ENCODE measurements at regions not wholly inside any gene's neighbourhood (a gene's known extent, or its start where the extent isn't known, plus 50 kb on each side); places are given as distances from the start of the nearest gene placed in this dataset.

DNA sequence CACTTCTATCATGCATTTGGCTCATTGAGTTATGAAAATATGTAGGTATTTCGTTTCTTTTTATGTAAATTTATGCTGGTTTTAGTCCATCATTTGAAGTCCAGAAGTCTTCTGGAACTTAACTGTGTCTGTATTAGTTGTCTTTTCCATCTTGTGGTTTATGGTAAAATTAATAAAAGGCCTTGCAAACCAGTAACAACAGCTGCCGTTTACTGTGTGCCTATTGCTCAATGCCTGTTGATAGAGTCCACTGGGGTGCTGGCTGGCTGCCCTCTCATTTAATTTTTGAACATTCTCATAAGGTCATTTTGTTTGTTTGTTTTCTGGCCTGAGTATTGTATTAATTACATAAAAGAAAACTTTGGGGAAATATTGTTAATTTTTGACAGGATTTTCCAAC, 98.0 kb downstream of the NAA11 start:
- no peak for DNase-seq
- Histone ChIP-seq H3K27me3 (replicated peaks) (no peaks in the 10 kb centered on the region), H3K4me3 (ENCODE audit: low read depth, low read length) (no peak overlapping the region), H3K36me3 (replicated peaks) (no peaks in the 10 kb centered on the region), H3K27ac (no peak overlapping the region)
- TF ChIP-seq, protein P1, sequence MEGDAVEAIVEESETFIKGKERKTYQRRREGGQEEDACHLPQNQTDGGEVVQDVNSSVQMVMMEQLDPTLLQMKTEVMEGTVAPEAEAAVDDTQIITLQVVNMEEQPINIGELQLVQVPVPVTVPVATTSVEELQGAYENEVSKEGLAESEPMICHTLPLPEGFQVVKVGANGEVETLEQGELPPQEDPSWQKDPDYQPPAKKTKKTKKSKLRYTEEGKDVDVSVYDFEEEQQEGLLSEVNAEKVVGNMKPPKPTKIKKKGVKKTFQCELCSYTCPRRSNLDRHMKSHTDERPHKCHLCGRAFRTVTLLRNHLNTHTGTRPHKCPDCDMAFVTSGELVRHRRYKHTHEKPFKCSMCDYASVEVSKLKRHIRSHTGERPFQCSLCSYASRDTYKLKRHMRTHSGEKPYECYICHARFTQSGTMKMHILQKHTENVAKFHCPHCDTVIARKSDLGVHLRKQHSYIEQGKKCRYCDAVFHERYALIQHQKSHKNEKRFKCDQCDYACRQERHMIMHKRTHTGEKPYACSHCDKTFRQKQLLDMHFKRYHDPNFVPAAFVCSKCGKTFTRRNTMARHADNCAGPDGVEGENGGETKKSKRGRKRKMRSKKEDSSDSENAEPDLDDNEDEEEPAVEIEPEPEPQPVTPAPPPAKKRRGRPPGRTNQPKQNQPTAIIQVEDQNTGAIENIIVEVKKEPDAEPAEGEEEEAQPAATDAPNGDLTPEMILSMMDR (IDR thresholded peaks at IDR 0.05; ENCODE audit: low read depth, low read length, missing control alignments) = no peak
- in situ Hi-C loops (cut with HindIII; ENCODE audit: low pct_ligation_motif_present, low sequenced_read_pairs) = no loop called here

DNA sequence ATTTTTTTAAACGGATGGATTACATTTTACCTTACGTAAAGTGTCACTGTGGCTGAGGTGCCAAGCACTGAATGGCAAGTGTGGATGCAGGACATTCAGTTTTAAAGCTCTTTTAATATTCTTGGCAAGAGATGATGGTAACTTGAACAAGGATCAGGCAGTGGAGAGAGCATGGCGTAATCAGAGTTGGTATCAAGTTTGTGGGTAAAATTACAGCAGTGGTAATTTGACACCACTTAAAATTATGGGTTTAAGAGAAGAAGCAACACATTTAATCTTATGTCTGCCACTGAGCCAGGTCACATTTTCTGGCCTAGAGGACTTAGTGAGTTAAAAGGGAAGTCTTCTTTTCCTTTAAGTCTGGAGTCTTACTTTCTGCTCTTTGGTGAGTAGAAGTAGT, 100.5 kb downstream of the NAA11 start:
- in situ Hi-C loops (cut with HindIII; ENCODE audit: low pct_ligation_motif_present, low sequenced_read_pairs) = no loop called here
- Histone ChIP-seq H3K4me3 (ENCODE audit: low read depth, low read length) (no peak overlapping the region), H3K27ac (no peak overlapping the region), H3K27me3 (replicated peaks) (no peaks in the 10 kb centered on the region), H3K36me3 (replicated peaks) (no peaks in the 10 kb centered on the region)
- no peak for DNase-seq
- TF ChIP-seq, protein P1 (IDR thresholded peaks at IDR 0.05; ENCODE audit: low read depth, low read length, missing control alignments) = no peak

DNA sequence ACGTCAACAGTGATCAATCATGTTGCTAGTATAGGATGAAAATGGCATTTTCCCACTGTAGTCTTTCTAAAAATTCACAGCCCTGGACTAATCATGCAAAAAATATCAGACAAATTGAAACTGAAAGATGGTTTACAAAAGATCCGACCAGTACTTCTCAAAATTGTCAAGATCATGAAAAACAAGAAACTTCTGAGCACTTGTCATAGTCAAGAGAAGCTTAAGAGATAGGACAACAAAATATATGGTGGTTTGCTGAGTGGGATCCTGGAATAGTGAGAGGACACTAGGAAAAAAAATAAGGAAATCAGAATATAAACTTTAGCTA, 101.1 kb downstream of the NAA11 start:
- no peak overlapping the region for H3K4me3 ChIP-seq (ENCODE audit: low read depth, low read length)
- in situ Hi-C loops (cut with HindIII; ENCODE audit: low pct_ligation_motif_present, low sequenced_read_pairs) = no loop called here
- no peak for DNase-seq
- no peaks in the 10 kb centered on the region for H3K36me3 ChIP-seq (replicated peaks)
- no peaks in the 10 kb centered on the region for H3K27me3 ChIP-seq (replicated peaks)
- no peak overlapping the region for H3K27ac ChIP-seq
- TF ChIP-seq, protein P1 (IDR thresholded peaks at IDR 0.05; ENCODE audit: low read depth, low read length, missing control alignments) = no peak

DNA sequence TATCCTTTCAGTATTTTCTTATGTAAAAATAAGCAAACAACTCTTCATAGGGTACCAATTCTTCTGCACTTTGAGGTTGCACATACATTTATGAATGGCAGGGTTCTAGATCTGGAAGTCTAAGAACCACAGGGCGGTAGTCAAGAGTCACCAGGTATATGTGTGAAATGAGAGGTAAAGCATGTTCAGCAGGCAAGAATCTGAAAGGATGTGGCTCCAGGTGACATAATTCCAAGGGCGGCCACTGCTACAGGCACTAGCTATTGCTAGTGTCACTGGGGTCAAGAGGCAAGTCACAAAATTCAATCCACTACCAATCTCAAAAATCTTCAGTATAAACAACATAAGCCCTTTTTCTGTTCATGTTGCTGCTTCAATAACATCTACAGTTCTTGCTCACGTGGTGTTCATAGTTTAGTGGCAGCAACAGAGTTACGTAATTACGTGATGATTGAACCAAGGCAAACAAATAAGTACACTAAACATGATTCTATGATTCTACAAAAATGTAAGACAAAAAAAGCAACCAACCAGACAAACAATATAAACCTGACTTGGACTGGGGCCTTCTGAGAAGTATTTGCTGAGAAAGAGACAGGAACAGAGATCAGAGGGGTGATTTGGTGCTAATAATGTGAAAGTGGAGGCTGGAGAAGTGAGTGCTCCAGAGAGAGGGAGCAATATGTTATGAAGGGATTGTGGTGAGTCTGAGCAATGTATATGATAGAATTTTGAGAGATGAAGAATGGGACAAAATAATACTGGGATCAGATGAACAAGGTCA, 101.7 kb downstream of the NAA11 start:
- H3K4me3 ChIP-seq (ENCODE audit: low read depth, low read length) = no peak overlapping the region
- TF ChIP-seq, protein P1 (IDR thresholded peaks at IDR 0.05; ENCODE audit: low read depth, low read length, missing control alignments) = no peak
- in situ Hi-C loops (cut with HindIII; ENCODE audit: low pct_ligation_motif_present, low sequenced_read_pairs) = no loop called here
- H3K27me3 ChIP-seq (replicated peaks) = no peaks in the 10 kb centered on the region
- no peaks in the 10 kb centered on the region for H3K36me3 ChIP-seq (replicated peaks)
- no peak for DNase-seq
- H3K27ac ChIP-seq = no peak overlapping the region

DNA sequence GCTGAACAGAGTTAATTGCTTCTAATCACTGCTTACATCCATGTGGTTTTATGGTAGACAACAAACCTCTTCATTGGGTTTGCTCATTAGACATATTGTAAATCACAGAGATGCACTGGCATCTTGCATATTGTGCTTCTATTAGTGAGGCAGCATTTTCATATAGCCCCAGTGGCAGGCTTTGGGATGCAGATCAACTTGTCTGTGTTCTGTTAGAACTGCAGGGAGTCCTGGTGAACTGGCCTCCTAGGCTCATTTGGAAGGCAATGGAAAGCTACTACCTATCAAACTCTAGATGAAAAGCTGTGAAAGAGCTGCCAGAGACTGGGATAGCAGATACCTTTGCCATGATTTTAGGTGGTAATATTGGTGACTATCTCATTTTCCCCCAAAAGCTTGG, 108.8 kb downstream of the NAA11 start:
- H3K27ac ChIP-seq = no peak overlapping the region
- no peak for DNase-seq

More for the DNA sequence above, 108.8 kb downstream of the NAA11 start:
- H3K4me3 ChIP-seq (ENCODE audit: low read depth, low read length) = no peak overlapping the region
- in situ Hi-C loops (cut with HindIII; ENCODE audit: low pct_ligation_motif_present, low sequenced_read_pairs) = no loop called here
- no peaks in the 10 kb centered on the region for H3K36me3 ChIP-seq (replicated peaks)
- TF ChIP-seq, protein P1 (IDR thresholded peaks at IDR 0.05; ENCODE audit: low read depth, low read length, missing control alignments) = no peak
- no peaks in the 10 kb centered on the region for H3K27me3 ChIP-seq (replicated peaks)
